MV-4-11 (cell line): ENCODE measurements at regions not wholly inside any gene's neighbourhood (a gene's known extent, or its start where the extent isn't known, plus 50 kb on each side); places are given as distances from the start of the nearest gene placed in this dataset.
"Not testable (repeated sequence)": the region's sequence is repeated elsewhere in the genome, so short reads cannot be mapped to it uniquely, and the experiment has no call there.

Source experiments
- DNase-seq: peaks from one replicate; lab custom pipeline; 2025; lab: John Stamatoyannopoulos, UW

DNA sequence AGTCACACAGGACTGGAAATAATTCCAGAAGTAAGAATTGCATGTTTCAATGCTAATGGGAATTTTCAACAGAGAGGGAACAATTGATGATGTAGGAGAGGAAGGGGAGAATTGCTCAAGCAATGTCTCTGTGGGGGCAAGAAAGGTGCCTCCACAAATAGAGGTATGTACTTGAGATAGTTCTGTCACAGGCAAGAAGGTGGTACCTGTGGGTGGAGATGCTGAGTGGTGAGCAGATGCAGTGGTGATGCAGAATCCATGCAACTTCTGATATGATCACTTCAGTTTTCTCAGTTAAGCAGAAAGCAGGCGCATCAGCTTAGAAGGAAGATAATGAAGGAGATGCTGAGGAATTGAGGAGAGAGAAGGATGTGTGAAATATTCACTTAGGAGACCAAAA, 55.1 kb upstream of the SEC24B start:
- DNase-seq = no peak

DNA sequence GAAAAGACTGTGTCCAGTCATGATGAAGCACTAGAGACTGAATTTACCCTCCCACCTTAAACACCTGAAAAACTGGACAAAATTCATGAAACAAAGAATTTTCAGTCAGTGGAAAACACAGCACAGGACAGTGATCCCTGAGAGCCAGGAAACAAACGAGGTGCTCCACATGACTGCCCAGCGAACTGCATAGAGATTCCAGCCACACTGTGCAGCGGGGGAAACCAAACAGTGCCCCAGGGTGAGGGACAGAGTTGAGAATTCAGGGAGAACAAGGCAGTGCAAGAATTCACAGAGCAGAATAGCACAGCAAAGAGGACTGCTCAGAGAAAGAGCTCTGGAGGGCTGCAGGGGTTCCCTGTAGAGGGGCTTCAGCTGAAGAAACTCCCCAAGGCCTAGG, 55.5 kb upstream of the SEC24B start:
- no peak for DNase-seq

DNA sequence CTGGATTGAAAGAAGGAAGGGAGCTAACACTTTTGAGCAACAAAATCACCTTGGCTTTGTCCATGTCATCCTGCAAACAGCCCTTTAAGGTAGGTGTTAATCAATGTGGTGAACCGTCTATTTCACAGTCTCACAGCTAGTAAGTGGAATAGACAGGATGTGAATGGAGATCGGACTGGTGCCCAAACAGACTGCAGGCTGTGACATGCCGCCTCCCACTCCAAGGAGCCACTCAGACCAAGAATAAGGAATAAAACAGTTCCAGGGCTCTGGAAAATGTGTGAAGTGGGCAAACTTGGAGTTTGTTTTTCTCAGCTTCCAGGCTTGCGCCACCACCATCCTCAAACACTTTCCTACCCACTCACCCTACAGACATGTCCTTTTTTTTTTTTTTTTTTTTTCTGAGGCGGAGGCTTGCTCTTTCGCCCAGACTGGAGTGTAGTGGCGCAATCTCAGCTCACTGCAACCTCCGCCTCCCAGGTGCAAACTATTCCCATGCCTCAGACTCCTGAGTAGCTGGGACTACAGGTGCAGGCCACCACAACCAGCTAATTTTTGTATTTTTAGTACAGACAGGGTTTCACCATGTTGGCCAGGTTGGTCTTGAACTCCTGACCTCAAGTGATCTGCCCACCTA, 57.7 kb upstream of the SEC24B start:
- no peak for DNase-seq

DNA sequence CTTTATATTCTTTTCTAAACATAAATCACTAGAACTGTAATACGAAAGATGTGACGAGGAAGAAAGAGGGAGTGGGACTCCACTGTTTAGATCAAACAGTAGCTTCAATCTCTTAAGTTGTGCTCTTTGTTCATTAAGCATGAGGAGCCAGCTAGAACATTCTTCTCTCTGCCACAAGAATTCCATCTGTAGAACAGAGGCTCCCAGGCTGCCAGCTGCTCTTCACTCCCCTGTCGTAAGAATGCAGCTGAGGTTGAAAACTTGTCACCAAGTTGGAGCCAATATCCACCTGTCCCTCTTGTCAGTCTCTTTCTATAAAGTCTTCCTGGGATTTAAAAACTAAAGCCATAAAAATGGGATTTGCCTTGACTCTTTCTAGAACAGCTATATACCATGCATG, 65.0 kb upstream of the SEC24B start:
- no peak for DNase-seq

DNA sequence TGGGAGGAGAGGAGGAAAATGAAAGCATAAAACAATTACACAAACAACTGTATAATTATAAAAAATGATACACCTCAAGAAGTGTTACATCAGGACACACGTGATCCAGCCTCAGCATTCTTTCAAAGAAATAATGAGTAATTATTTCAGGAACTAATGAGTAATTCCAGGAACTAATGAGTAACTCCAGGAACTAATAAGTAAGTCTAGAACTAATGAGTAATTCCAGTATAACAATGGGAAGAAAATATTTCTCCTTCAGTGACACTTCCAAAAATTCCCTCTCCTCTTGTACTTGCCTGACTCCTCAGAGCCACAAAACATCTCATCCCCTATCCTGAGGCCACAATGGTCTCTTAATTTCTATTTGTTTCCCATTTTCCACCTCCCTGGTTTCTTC, 63.5 kb upstream of the COL25A1 start:
- DNase-seq = no peak

DNA sequence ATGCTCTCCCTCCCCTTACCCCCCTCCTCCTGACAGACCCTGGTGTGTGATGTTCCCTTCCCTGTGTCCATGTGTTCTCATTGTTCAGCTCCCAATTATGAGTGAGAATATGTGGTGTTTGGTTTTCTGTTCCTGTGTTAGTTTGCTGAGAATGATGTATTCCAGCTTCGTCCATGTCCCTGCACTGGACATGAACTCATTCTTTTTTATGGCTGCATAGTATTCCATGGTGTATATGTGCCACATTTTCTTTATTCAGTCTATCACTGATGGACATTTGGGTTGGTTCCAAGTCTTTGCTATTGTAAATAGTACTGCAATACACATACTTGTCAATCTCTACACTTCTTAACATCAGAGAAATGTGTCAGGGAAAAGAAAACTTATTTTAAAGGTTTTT, 62.8 kb upstream of the COL25A1 start:
- not testable (repeated sequence) for DNase-seq

DNA sequence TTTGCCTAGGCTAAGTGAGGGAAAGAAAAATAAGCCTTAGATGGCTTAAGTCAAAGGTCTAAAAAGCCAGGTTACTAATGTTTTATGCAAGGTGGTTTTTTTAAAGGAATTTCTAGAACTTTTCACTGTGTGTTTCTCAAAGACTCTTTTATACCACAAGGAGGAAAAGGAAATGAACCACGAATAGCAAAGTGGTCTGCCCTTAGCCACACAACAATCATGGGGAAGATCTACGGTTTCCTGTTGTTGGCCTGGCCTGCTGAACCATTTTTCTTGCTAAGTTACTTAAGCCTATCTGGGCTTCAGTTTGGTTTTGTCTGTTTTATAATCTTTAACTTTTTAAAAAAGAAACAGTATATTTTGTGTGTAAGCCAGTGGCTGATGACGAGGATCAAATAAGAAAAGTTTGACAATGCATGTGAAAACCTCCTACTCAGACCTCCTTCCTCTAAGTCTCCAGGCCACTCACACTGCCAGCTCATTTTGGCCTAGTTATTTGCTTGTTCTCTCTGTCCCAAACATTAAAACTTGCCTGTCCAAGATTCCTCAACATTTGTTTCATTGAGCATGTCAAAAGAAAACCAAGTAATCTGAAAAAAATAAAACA, 56.7 kb upstream of the COL25A1 start:
- DNase-seq = peak; percentile 71

DNA sequence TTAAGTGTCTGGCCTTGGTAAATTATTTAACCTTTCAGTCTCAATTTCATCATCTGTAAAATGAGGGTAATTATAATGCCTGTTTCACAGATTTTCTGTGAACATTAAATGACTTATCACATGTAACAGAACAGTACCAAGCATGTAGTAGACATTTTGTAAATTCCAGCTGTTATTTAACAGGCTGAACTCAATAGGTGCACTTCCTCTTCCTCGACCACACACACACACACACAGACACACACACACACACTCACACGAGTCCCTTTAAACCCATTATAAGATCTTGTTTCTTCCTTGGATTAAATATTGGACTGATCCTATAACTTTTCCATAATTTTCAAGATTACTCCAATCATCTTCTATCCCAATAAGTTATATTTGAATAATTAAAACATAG, 53.4 kb upstream of the COL25A1 start:
- DNase-seq = peak; percentile 36

GRCh38 chr4:109352941-109353340, 50.5 kb upstream of the COL25A1 start:
- DNase-seq = no peak
